Stimulated activated CD4-positive, alpha-beta T cell treated with anti-CD3 and anti-CD28 coated beads, Interleukin-1b, Interleukin-23, amount 100 ng/mL, for 1 hour (primary cell): ENCODE measurements at regions not wholly inside any gene's neighbourhood (a gene's known extent, or its start where the extent isn't known, plus 50 kb on each side); places are given as distances from the start of the nearest gene placed in this dataset.
"Not testable (repeated sequence)": the region's sequence is repeated elsewhere in the genome, so short reads cannot be mapped to it uniquely, and the experiment has no call there.

Experiments
- DNase-seq, 2 donors: peaks; one replicate each; pipeline ENCODE4 v3.0.0-alpha.2; 2020; ENCODE audit warnings: low read depth in 2 of 2

DNA sequence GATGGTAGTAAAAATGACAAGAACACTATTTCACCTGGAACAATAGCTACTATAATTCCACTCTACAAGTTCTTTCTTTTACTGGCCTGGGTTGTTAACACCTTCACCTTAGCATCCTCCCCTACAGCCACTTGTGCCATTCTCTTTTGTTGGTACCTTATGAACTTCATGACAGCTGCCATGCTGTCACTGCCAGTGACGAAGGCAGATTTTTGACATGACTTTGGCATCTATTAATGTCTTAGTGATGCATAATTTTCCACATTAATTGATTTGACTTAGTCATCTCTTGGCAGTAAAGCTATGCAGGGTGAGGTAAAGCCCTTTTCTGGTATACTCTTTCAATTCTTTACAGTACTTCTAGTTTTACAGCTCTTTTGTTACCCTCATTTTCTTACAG, 207.9 kb downstream of the TANC2 start:
- DNase-seq = no peak

GRCh38 chr17:63178530-63178929, 212.5 kb downstream of the TANC2 start:
- no peak for DNase-seq

DNA sequence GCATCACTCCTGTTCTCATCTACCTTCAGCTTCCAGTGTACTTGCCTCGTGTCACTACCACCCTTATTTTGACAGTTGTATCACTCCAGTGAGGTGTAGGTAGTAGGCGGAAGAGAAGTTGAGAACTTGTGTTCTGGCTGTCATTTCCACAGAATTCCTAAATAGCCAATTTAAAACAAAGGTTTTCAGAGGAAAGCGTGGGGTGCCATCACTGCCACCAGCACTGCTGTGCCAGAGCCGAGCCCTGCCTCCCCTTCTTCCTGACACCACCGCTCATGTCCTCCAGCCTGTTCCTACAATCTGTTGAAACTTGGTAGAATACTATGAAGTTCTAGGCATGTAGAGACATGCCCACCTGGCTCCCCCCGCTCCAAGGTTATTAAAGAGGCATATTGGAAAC, 215.8 kb downstream of the TANC2 start:
- DNase-seq = no peak

DNA sequence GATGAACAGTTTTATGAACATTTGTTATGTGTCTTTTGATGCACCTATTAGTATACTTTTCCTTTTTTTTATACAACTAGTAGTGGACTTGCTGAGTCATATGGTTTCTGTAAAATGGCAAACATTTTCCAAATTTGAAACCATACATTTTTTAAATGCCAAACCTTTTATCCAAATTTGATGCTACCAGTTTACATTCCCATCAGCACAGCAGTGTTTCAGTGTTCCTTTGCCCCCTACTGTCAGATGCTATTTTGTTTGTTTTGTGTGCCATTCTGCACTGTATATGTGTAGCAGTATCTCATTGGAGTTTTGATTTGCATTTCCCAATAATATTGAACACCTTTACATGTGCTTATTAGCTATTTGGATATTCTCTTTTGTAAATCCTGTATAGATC, 219.4 kb downstream of the TANC2 start:
- DNase-seq = no peak

DNA sequence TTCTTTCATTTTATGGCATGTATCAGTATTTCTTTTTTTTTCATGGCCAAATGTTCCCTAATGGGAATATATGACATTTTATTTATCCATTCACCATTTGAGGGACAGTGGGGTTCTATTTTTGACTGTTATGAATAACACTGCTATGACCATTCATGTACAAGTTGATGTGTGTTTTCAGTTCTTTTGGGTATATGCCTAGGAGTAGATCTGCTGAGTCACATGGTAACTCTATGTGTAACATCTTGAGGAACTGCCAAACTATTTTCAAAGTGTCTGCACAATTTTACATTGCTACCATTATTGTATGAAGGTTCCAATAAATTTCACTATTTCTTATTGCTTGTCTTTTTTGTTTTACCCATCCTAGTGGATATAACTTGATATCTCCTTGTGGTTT, 223.0 kb downstream of the TANC2 start:
- no peak for DNase-seq

- no peak for DNase-seq
These were observed 223.9 kb downstream of the TANC2 start for GRCh38 chr17:63189930-63190329.

DNA sequence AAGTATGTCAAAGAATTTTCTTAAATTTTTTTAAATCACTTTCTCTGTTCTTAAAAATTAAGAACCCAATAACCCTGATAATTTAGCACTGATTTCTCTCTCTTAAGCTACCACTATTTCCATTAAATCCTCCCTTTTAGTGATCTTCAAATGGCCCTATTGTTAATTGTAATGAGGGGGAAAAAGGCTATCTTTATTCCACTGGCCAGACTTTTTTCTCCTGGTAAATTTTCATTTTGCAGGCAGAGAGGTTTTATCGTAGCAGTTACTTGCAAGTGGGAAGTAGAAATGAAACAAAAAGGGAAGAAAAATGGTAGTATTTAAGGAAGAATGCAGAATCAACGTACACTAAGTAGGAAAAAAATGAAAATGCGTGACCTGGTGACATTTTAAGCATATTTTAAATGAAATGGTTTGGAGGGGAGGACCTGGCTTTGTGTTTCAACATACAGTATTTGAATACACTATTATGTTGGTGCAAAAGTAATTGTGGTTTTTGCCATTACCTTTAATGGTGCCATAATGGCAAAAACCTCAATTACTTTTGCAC, 224.9 kb downstream of the TANC2 start:
- DNase-seq = no peak

DNA sequence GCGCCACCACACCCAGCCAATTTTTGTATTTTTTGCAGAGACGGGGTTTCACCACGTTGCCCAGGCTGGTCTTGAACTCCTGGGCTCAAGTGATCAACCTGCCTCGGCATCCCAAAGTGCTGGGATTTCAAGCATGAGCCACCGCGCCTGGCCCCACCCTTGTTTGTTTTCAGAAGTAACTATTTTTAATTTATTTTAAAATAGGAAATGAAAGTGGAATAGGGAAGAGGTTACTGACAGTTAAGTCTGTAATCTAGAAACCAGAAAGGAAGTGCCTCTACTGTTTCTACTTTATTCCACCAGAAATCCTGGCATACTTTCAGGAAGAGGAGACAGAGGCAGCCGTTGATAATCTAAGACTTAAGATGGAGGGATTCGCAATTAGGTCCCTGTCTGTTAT, 225.6 kb downstream of the TANC2 start:
- DNase-seq = no peak

DNA sequence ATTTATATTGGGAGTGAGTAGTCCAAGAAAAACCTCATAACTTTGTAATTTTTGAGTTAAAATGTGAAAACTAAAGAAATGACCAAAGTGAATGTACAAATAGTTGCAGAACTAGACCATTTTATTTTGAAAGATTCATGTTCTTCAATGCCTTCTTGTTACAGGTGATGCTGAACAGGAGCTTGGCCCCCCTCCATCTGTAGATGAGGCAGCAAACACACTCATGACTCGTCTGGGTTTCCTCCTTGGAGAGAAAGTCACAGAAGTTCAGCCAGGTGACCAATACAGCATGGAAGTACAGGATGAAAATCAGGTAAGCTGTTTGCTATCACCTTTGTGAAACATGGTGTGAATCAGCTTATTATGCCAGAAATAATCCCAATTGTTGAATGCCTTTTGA, 227.8 kb downstream of the TANC2 start:
- DNase-seq = no peak

DNA sequence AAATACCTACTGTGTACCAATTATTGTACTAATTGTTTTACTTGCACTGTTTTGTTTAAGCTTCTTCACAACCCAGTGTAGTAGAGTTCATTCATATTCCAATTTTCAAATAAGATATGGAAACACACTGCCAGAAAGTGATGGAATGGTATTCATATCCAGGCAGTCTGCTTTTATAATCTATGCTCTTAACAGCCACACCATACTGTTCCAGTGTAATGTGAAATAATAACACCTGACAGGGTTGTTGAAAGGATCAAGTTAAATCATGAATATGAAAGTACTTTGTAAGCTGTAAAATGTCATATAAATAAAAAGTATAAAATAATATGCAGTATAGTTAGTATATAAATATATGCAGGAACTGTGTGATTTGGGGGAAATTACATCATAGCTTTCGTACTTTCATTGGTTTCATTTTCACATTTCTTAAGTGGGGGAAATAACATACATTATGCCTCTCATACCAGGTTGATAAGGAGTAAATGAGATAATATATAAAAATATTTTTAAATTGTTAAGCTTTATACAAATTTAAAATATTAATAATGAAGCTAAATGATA, 230.8 kb downstream of the TANC2 start:
- no peak for DNase-seq

DNA sequence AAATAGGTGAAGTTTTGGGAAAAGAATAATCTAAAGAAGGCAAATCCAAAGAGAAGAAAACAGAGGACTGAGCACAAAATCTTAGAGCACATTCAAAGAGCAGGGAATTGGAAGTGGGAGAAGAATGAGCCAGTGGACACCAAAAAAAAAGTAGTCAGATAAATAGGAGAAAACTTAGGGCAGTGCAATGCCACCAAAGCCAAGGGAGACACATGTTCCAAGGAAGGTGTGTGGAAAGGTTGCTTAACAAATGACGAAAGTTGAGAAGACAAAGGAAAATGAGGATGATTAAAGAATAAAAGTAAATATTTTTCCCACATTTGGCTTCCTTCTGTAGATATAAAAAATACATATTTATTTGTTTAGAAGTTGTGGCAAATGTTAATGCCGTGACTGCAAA, 237.6 kb downstream of the TANC2 start:
- DNase-seq = no peak

GRCh38 chr17:63221939-63222338, 224.2 kb downstream of the CYB561 start:
- DNase-seq = no peak

- DNase-seq = peak in 1 of 2 donors; percentile 2
These were observed 223.5 kb downstream of the CYB561 start for GRCh38 chr17:63222655-63223054.

- no peak for DNase-seq
These were observed 222.7 kb downstream of the CYB561 start for GRCh38 chr17:63223212-63223911.

- DNase-seq = no peak
These were observed 221.5 kb downstream of the CYB561 start for GRCh38 chr17:63224644-63225043.

DNA sequence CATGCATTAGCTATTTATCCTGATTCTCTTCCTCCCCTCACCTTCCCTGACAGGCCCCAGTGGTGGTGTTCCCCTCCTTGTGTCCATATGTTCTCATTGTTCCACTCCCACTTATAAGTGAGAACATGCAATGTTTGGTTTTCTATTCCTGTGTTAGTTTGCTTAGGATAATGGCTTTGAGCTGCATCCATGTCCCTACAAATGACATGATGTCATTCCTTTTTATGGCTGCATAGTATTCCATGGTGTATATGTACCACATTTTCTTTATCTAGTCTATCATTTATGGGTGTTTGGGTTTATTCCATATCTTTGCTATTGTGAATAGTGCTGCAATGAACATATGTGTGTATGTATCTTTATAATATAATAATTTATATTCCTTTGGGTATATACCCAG, 219.4 kb downstream of the CYB561 start:
- not testable (repeated sequence) for DNase-seq

GRCh38 chr17:63231015-63231620, 215.0 kb downstream of the CYB561 start:
- DNase-seq = not testable (repeated sequence)

- DNase-seq = no peak
These were observed 213.4 kb downstream of the CYB561 start for GRCh38 chr17:63232565-63233310.

- no peak for DNase-seq
These were observed 206.0 kb downstream of the CYB561 start for GRCh38 chr17:63240106-63240505.

GRCh38 chr17:63246344-63246743, 199.8 kb downstream of the CYB561 start:
- DNase-seq = no peak

- no peak for DNase-seq
These were observed 198.4 kb downstream of the CYB561 start for GRCh38 chr17:63247706-63248105.

- no peak for DNase-seq
These were observed 196.7 kb downstream of the CYB561 start for GRCh38 chr17:63249256-63250004.
